GM23338 (cell line): ENCODE measurements at regions not wholly inside any gene's neighbourhood (a gene's known extent, or its start where the extent isn't known, plus 50 kb on each side); places are given as distances from the start of the nearest gene placed in this dataset.

Source experiments
- CREB1 ChIP-seq: fragments of 250-450 bp; sonication (Bioruptor Pico); IDR thresholded peaks from 2 replicates; pipeline ENCODE4 v1.5.0; 2020; ENCODE audit warnings: low read depth, mild to moderate bottlenecking, moderate library complexity
- EZH2 ChIP-seq: fragments of 200-600 bp; sonication (generic); IDR thresholded peaks from one replicate; pipeline ENCODE4 v1.8.0; 2017; ENCODE audit warnings: antibody characterized with exemption, mild to moderate bottlenecking, low read depth; ENCODE audit not compliant: unreplicated experiment
- EZH2phosphoT487 ChIP-seq: fragments of 200-600 bp; sonication (generic); IDR thresholded peaks from one replicate; pipeline ENCODE4 v1.8.1; 2018; ENCODE audit warnings: antibody characterized with exemption; ENCODE audit not compliant: unreplicated experiment
- JUNB ChIP-seq: IDR thresholded peaks from one replicate; pipeline ENCODE4 v1.6.1; 2016; ENCODE audit warnings: antibody characterized with exemption; ENCODE audit not compliant: unreplicated experiment
- POLR2AphosphoS5 ChIP-seq: IDR thresholded peaks from 2 replicates; pipeline ENCODE4 v1.6.1; 2016; ENCODE audit warnings: antibody characterized with exemption, low read depth
- STAT1 ChIP-seq: IDR thresholded peaks from one replicate; pipeline ENCODE4 v1.6.1; 2016; ENCODE audit warnings: antibody characterized with exemption; ENCODE audit not compliant: unreplicated experiment
- ZNF114 ChIP-seq: fragments of 250-450 bp; sonication (Bioruptor Pico); IDR thresholded peaks from 2 replicates; pipeline ENCODE4 v1.5.0; 2020; ENCODE audit warnings: mild to moderate bottlenecking, moderate library complexity
- ZNF331 ChIP-seq: fragments of 250-450 bp; sonication (Bioruptor Pico); IDR thresholded peaks from 2 replicates; pipeline ENCODE4 v1.5.0; 2020; ENCODE audit warnings: low read depth, mild to moderate bottlenecking, moderate library complexity
- TF ChIP-seq, protein P1 (sequence below), 2 experiments: fragments of 200-600 bp in 1 of 2; sonication (generic) in 1 of 2; conservative IDR thresholded peaks; 2 replicates each; pipeline versions ENCODE4 v1.5.1 to v1.6.1; 2016 to 2017; ENCODE audit warnings: antibody characterized with exemption in 2 of 2, low read depth in 2 of 2, mild to moderate bottlenecking in 2 of 2, moderate library complexity in 1 of 2
- TF ChIP-seq, protein P2 (sequence below): IDR thresholded peaks from one replicate; pipeline ENCODE4 v1.6.1; 2018; ENCODE audit warnings: antibody characterized with exemption; ENCODE audit not compliant: unreplicated experiment
- TF ChIP-seq, protein P3 (sequence below): IDR thresholded peaks from 2 replicates; pipeline ENCODE4 v1.6.1; 2016; ENCODE audit warnings: antibody characterized with exemption

DNA sequence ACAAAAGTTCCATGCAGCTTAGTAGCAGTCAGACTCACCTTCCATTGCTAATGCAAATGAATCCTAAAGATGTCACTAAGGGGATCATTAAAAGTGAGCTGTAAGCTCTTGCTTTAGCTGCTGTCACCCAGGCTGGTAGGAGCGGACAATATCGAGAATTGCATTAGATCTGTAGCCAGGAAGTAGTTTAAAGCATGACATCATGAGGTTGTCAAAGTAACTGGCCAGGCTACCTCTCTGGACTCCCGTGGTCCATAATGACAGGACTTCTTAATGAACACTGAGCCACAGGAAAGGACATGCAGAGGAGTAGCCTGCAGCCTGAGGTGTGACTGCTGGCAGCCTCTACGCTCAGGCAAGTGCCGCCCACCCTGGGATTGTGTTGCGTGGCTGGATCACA lies 522.3 kb upstream of the NBEA start:
- TF ChIP-seq, protein P1, sequence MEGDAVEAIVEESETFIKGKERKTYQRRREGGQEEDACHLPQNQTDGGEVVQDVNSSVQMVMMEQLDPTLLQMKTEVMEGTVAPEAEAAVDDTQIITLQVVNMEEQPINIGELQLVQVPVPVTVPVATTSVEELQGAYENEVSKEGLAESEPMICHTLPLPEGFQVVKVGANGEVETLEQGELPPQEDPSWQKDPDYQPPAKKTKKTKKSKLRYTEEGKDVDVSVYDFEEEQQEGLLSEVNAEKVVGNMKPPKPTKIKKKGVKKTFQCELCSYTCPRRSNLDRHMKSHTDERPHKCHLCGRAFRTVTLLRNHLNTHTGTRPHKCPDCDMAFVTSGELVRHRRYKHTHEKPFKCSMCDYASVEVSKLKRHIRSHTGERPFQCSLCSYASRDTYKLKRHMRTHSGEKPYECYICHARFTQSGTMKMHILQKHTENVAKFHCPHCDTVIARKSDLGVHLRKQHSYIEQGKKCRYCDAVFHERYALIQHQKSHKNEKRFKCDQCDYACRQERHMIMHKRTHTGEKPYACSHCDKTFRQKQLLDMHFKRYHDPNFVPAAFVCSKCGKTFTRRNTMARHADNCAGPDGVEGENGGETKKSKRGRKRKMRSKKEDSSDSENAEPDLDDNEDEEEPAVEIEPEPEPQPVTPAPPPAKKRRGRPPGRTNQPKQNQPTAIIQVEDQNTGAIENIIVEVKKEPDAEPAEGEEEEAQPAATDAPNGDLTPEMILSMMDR (conservative IDR thresholded peaks at IDR 0.05; ENCODE audit: low read depth in 2 of 2): no peak
- TF ChIP-seq, protein P2, sequence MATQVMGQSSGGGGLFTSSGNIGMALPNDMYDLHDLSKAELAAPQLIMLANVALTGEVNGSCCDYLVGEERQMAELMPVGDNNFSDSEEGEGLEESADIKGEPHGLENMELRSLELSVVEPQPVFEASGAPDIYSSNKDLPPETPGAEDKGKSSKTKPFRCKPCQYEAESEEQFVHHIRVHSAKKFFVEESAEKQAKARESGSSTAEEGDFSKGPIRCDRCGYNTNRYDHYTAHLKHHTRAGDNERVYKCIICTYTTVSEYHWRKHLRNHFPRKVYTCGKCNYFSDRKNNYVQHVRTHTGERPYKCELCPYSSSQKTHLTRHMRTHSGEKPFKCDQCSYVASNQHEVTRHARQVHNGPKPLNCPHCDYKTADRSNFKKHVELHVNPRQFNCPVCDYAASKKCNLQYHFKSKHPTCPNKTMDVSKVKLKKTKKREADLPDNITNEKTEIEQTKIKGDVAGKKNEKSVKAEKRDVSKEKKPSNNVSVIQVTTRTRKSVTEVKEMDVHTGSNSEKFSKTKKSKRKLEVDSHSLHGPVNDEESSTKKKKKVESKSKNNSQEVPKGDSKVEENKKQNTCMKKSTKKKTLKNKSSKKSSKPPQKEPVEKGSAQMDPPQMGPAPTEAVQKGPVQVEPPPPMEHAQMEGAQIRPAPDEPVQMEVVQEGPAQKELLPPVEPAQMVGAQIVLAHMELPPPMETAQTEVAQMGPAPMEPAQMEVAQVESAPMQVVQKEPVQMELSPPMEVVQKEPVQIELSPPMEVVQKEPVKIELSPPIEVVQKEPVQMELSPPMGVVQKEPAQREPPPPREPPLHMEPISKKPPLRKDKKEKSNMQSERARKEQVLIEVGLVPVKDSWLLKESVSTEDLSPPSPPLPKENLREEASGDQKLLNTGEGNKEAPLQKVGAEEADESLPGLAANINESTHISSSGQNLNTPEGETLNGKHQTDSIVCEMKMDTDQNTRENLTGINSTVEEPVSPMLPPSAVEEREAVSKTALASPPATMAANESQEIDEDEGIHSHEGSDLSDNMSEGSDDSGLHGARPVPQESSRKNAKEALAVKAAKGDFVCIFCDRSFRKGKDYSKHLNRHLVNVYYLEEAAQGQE: no peak
- no peak for TF ChIP-seq EZH2
- TF ChIP-seq POLR2AphosphoS5: no peak
- no peak for TF ChIP-seq EZH2phosphoT487
- no peak for TF ChIP-seq ZNF331 (CRISPR knock-in tag)
- no peak for TF ChIP-seq JUNB
- no peak for TF ChIP-seq CREB1 (CRISPR knock-in tag)
- TF ChIP-seq STAT1: no peak
- TF ChIP-seq, protein P3, sequence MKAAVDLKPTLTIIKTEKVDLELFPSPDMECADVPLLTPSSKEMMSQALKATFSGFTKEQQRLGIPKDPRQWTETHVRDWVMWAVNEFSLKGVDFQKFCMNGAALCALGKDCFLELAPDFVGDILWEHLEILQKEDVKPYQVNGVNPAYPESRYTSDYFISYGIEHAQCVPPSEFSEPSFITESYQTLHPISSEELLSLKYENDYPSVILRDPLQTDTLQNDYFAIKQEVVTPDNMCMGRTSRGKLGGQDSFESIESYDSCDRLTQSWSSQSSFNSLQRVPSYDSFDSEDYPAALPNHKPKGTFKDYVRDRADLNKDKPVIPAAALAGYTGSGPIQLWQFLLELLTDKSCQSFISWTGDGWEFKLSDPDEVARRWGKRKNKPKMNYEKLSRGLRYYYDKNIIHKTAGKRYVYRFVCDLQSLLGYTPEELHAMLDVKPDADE: no peak
- no peak for TF ChIP-seq ZNF114 (CRISPR knock-in tag)
